CD4-positive, alpha-beta T cell (primary cell): ENCODE measurements at regions not wholly inside any gene's neighbourhood (a gene's known extent, or its start where the extent isn't known, plus 50 kb on each side); places are given as distances from the start of the nearest gene placed in this dataset.

Source experiments
- ATAC-seq: fragments of 200-7000 bp; cut with Tn5 transposase; one replicate; pipeline ENCODE4 v1.10.0; 2022; ENCODE audit warnings: mild to moderate bottlenecking; ENCODE audit not compliant: poor library complexity
- CTCF ChIA-PET: fragments of 350-600 bp; sonication (Branson Sonifier 250); formaldehyde crosslinking; loops from one replicate; lab custom pipeline; 2021; ENCODE audit warnings: antibody characterized with exemption, inconsistent platforms; lab: Charles Lee
- POLR2A ChIA-PET: fragments of 350-600 bp; sonication (Branson Sonifier 250); formaldehyde crosslinking; loops from one replicate; lab custom pipeline; 2021; ENCODE audit warnings: antibody characterized with exemption, inconsistent platforms; lab: Charles Lee
- DNase-seq, 14 experiments: peaks; one replicate each; pipeline ENCODE4 v3.0.0-alpha.2; 2013 to 2020; ENCODE audit warnings: mixed read lengths in 2 of 14
- H3K27ac ChIP-seq, 2 donors: one replicate each; pipeline versions ENCODE4 v1.5.1 to v1.7.0; 2013; ENCODE audit warnings: low read length in 2 of 2, low read depth in 1 of 2, mild to moderate bottlenecking in 1 of 2
- H3K27me3 ChIP-seq, 2 experiments: 1 replicate in 1 of 2; 2 replicates in 1 of 2; pipeline versions ENCODE4 v1.6.1 to v1.7.0; 2013; ENCODE audit warnings: low read length in 2 of 2, control low read depth in 1 of 2, mild to moderate bottlenecking in 1 of 2, moderate library complexity in 1 of 2; ENCODE audit not compliant: insufficient read depth in 2 of 2, control insufficient read depth in 1 of 2
- H3K36me3 ChIP-seq: one replicate; pipeline ENCODE4 v1.6.1; 2013; ENCODE audit warnings: low read length, control low read depth; ENCODE audit not compliant: insufficient read depth
- H3K4me1 ChIP-seq: one replicate; pipeline ENCODE4 v1.6.1; 2013; ENCODE audit warnings: low read length, control low read depth; ENCODE audit not compliant: insufficient read depth
- H3K4me3 ChIP-seq: one replicate; pipeline ENCODE4 v1.5.1; 2013; ENCODE audit warnings: mild to moderate bottlenecking, low read length, moderate library complexity
- H3K9me3 ChIP-seq, 2 experiments: 1 replicate in 1 of 2; 2 replicates in 1 of 2; pipeline versions ENCODE4 v1.6.1 to v1.7.0; 2013; ENCODE audit warnings: low read length in 2 of 2, mild to moderate bottlenecking in 2 of 2, control low read depth in 1 of 2, moderate library complexity in 1 of 2; ENCODE audit not compliant: control insufficient read depth in 1 of 2, insufficient read depth in 1 of 2
- H3K27ac Mint-ChIP-seq: one replicate; pipeline ENCODE4 v1.8.0; 2020; ENCODE audit warnings: mixed read lengths
- H3K27me3 Mint-ChIP-seq: one replicate; pipeline ENCODE4 v1.8.0; 2021; ENCODE audit warnings: mixed read lengths
- H3K36me3 Mint-ChIP-seq: one replicate; pipeline ENCODE4 v1.8.0; 2021; ENCODE audit warnings: low read depth, mixed read lengths
- H3K4me1 Mint-ChIP-seq: one replicate; pipeline ENCODE4 v1.8.0; 2021; ENCODE audit warnings: low read depth, mixed read lengths
- H3K4me3 Mint-ChIP-seq: one replicate; pipeline ENCODE4 v1.8.0; 2020; ENCODE audit warnings: mild to moderate bottlenecking, mixed read lengths
- H3K9me3 Mint-ChIP-seq: one replicate; pipeline ENCODE4 v1.8.0; 2020; ENCODE audit warnings: mixed read lengths
- intact Hi-C, 2 experiments: fragments of 100-400 bp; cut with DNase I in 1 of 2; cut with micrococcal nuclease in 1 of 2; formaldehyde crosslinking; loops; one replicate each; pipeline versions ENCODE4 v1.15.1 to v1.9.0; 2023 to 2025; cut with DNase I, micrococcal nuclease
- TF ChIP-seq, protein P1 (sequence below): fragments of 200-600 bp; IDR thresholded peaks from one replicate; pipeline ENCODE4 v1.8.0; 2022; ENCODE audit warnings: antibody characterized with exemption, mild to moderate bottlenecking

DNA sequence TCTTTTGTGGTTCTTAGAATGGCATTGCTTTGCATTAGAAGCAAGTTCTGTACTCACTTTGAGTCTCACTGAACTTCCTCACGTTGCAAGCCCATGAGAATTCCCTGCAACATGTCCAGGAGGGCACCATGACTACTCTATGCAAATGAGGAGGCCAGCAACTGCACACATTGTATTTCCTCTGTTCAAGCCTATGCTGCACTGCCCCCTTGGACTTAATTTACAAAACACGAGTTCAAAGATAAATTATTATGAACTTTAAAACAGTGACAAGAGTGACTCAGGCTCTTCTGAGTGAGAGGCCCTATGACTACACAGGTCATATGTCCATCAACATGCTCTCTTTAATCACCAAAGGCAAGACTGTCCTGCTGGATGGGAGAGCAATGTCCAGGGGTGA is 484.2 kb upstream of the ATP11B start:
- Histone ChIP-seq H3K9me3 (no peaks in the 10 kb centered on the region), H3K27me3 (no peaks in the 10 kb centered on the region), H3K4me3 (no peak overlapping the region), H3K27ac (no peak overlapping the region), H3K4me1 (no peaks in the 10 kb centered on the region), H3K36me3 (no peaks in the 10 kb centered on the region)
- ATAC-seq = no peak
- POLR2A ChIA-PET = no interaction called here
- no peak overlapping the region for H3K4me3 Mint-ChIP-seq
- CTCF ChIA-PET = no interaction called here
- no peaks in the 10 kb centered on the region for H3K27me3 Mint-ChIP-seq
- intact Hi-C loops = no loop called here
- peaks cover 5% of the 10 kb centered on the region for H3K9me3 Mint-ChIP-seq
- no peaks in the 10 kb centered on the region for H3K4me1 Mint-ChIP-seq
- TF ChIP-seq, protein P1, sequence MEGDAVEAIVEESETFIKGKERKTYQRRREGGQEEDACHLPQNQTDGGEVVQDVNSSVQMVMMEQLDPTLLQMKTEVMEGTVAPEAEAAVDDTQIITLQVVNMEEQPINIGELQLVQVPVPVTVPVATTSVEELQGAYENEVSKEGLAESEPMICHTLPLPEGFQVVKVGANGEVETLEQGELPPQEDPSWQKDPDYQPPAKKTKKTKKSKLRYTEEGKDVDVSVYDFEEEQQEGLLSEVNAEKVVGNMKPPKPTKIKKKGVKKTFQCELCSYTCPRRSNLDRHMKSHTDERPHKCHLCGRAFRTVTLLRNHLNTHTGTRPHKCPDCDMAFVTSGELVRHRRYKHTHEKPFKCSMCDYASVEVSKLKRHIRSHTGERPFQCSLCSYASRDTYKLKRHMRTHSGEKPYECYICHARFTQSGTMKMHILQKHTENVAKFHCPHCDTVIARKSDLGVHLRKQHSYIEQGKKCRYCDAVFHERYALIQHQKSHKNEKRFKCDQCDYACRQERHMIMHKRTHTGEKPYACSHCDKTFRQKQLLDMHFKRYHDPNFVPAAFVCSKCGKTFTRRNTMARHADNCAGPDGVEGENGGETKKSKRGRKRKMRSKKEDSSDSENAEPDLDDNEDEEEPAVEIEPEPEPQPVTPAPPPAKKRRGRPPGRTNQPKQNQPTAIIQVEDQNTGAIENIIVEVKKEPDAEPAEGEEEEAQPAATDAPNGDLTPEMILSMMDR = no peak
- no peak overlapping the region for H3K27ac Mint-ChIP-seq
- no peak for DNase-seq
- H3K36me3 Mint-ChIP-seq = no peaks in the 10 kb centered on the region

DNA sequence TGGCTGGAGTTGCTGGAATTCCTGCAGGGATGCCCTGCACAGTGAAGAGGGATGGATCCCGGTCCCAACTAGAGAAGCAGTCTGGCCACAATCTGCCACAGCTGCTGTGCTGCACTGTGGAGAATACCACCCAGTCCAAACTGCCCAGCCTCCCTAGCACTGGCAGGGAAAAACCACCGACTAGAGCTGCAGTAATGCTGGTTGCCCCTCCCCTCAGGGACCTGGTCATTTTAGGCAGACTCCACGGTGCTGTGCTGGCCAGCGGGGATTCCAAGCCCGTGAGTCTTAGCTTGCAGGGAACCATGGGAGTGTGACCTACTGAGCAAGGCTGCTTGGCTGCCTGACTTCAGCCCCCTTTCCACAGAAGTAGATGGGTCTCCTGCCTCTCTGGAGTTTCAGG is 478.0 kb upstream of the ATP11B start:
- DNase-seq (no peak), ATAC-seq (no peak)
- Histone ChIP-seq H3K36me3 (no peaks in the 10 kb centered on the region), H3K4me3 (no peak overlapping the region), H3K4me1 (no peaks in the 10 kb centered on the region), H3K27ac (no peak overlapping the region), H3K9me3 (peaks cover 0 to 12% of the 10 kb centered on the region in 2 experiments), H3K27me3 (no peaks in the 10 kb centered on the region)
- H3K27ac Mint-ChIP-seq = no peak overlapping the region
- H3K4me1 Mint-ChIP-seq = no peaks in the 10 kb centered on the region
- ChIA-PET CTCF (no interaction called here), POLR2A (no interaction called here)
- intact Hi-C loops = no loop called here
- H3K4me3 Mint-ChIP-seq = no peak overlapping the region
- H3K36me3 Mint-ChIP-seq = no peaks in the 10 kb centered on the region
- peaks cover 20% of the 10 kb centered on the region for H3K9me3 Mint-ChIP-seq
- TF ChIP-seq, protein P1 = no peak
- H3K27me3 Mint-ChIP-seq = no peaks in the 10 kb centered on the region

DNA sequence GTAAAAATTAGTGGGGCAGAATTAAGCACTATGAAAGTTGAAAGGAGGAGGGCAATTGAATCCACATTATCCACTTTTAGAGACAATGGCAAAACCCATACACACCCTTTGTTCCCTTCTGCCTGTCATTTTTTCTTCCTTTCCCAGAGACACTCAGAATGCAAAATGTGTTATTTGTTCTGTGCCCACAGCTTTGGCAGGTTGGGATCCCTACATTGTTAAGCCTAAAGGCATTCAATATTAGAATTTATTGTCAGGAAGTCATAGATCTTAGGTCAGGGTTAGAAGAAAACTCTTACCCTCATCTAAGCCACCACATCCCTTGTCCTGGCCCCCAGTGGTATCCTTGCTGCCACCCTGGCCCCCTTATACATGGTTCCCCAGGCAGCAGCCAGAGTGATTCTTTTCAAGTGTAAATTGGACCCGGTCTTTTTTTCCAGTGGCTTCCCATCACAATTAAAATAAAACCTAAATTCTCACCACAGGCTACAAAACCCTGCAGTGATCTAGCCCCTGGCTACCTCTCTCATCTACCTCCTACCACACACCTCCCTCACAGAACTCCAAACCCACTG is 470.1 kb upstream of the ATP11B start:
- POLR2A ChIA-PET = no interaction called here
- intact Hi-C loops = no loop called here
- Histone ChIP-seq H3K36me3 (no peaks in the 10 kb centered on the region), H3K9me3 (peaks cover 0 to 7% of the 10 kb centered on the region in 2 experiments), H3K27me3 (no peaks in the 10 kb centered on the region), H3K4me3 (no peak overlapping the region), H3K4me1 (no peaks in the 10 kb centered on the region), H3K27ac (no peak overlapping the region)
- Mint-ChIP-seq H3K27me3 (no peaks in the 10 kb centered on the region), H3K4me1 (no peaks in the 10 kb centered on the region), H3K9me3 (peaks cover 13% of the 10 kb centered on the region), H3K27ac (no peak overlapping the region), H3K36me3 (no peaks in the 10 kb centered on the region), H3K4me3 (no peak overlapping the region)
- CTCF ChIA-PET = no interaction called here
- TF ChIP-seq, protein P1 = no peak
- DNase-seq = no peak
- no peak for ATAC-seq
